Right cardiac atrium (tissue), 5 donors: ENCODE measurements at regions not wholly inside any gene's neighbourhood (a gene's known extent, or its start where the extent isn't known, plus 50 kb on each side); places are given as distances from the start of the nearest gene placed in this dataset.

ENCODE experiments used
- ATAC-seq, 2 donors: fragments of 200-7000 bp; cut with Tn5 transposase; one replicate each; pipeline versions ENCODE4 v1.8.0 to v1.9.1; 2020; ENCODE audit warnings: moderate library complexity in 2 of 2, mild to moderate bottlenecking in 1 of 2
- DNase-seq, 3 donors: peaks; one replicate each; pipeline ENCODE4 v3.0.0-alpha.2; 2020
- H3K27ac ChIP-seq: one replicate; pipeline ENCODE4 v1.5.1; 2013; ENCODE audit warnings: mild to moderate bottlenecking, low read length, control low read depth, moderate library complexity
- H3K27me3 ChIP-seq: one replicate; pipeline ENCODE4 v1.6.1; 2013; ENCODE audit not compliant: control insufficient read depth, insufficient read depth
- H3K4me1 ChIP-seq: one replicate; pipeline ENCODE4 v1.6.1; 2013; ENCODE audit warnings: low read length; ENCODE audit not compliant: control insufficient read depth, insufficient read depth
- H3K4me3 ChIP-seq: one replicate; pipeline ENCODE4 v1.5.1; 2013; ENCODE audit warnings: low read length, control low read depth
- H3K9me3 ChIP-seq: one replicate; pipeline ENCODE4 v1.6.1; 2013; ENCODE audit warnings: low read length; ENCODE audit not compliant: control insufficient read depth
- WGBS: extraction: QIAGEN DNeasy Blood & Tissue Kit; methylation state at CpG from one replicate; pipeline ENCODE4 v1.1.7; 2013; 5-methylcytosine and 5-hydroxymethylcytosine counted together
- intact Hi-C, 4 donors: fragments of 100-400 bp; cut with DNase I; formaldehyde crosslinking; loops; one replicate each; pipeline versions ENCODE4 v1.11.0 to v1.14.0; 2022 to 2023
- donor health status: healthy with polysubstance abuse.
- donor health status: DM: no; HTN: yes; CAD: no.
- donor health status: DM: no; HTN: no; CAD: no.
- donor health status: DM: no; HTN: yes; CAD: no; lungs with severe emphysema.
- donor health status: DM: yes; HTN: yes; CAD: no.

GRCh38 chr5:3068401-3068800 lies 316.9 kb upstream of the IRX2 start:
- DNase-seq (no peak), ATAC-seq (no peak)
- H3K27me3 ChIP-seq = no peaks in the 10 kb centered on the region
- no peaks in the 10 kb centered on the region for H3K4me1 ChIP-seq
- H3K4me3 ChIP-seq = no peak overlapping the region
- H3K9me3 ChIP-seq = peaks cover 6% of the 10 kb centered on the region
- no peak overlapping the region for H3K27ac ChIP-seq
- intact Hi-C loops = no loop called here
- 19% methylated on average over 5 of the region's 5 CpGs for WGBS

GRCh38 chr5:3060283-3060682 lies 308.8 kb upstream of the IRX2 start:
- intact Hi-C loops = no loop called here
- ATAC-seq (no peak), DNase-seq (no peak)
- H3K9me3 ChIP-seq = peaks cover 7% of the 10 kb centered on the region
- no peak overlapping the region for H3K27ac ChIP-seq
- no peaks in the 10 kb centered on the region for H3K4me1 ChIP-seq
- H3K4me3 ChIP-seq = no peak overlapping the region
- WGBS = 92% methylated on average over 2 of the region's 2 CpGs
- no peaks in the 10 kb centered on the region for H3K27me3 ChIP-seq

GRCh38 chr5:3059488-3059887 lies 308.0 kb upstream of the IRX2 start:
- Histone ChIP-seq H3K9me3 (peaks cover 7% of the 10 kb centered on the region), H3K4me1 (no peaks in the 10 kb centered on the region), H3K27me3 (no peaks in the 10 kb centered on the region), H3K27ac (no peak overlapping the region), H3K4me3 (no peak overlapping the region)
- intact Hi-C loops = no loop called here
- DNase-seq = no peak
- no peak for ATAC-seq
- 61% methylated on average over 9 of the region's 9 CpGs for whole genome bisulfite sequencing

GRCh38 chr5:3058942-3059341 lies 307.5 kb upstream of the IRX2 start:
- no peak for DNase-seq
- Histone ChIP-seq H3K9me3 (peaks cover 7% of the 10 kb centered on the region), H3K27ac (no peak overlapping the region), H3K27me3 (no peaks in the 10 kb centered on the region), H3K4me3 (no peak overlapping the region), H3K4me1 (no peaks in the 10 kb centered on the region)
- ATAC-seq = no peak
- 44% methylated on average over 17 of the region's 17 CpGs for WGBS
- intact Hi-C loops = no loop called here

- H3K4me3 ChIP-seq = no peak overlapping the region
- H3K4me1 ChIP-seq = no peaks in the 10 kb centered on the region
- DNase-seq (no peak), ATAC-seq (no peak)
- H3K9me3 ChIP-seq = peaks cover 6% of the 10 kb centered on the region
- 31% methylated on average over 10 of the region's 10 CpGs for WGBS
- intact Hi-C loops = no loop called here
- H3K27me3 ChIP-seq = no peaks in the 10 kb centered on the region
- no peak overlapping the region for H3K27ac ChIP-seq
Observed at GRCh38 chr5:3056866-3057265, 305.4 kb upstream of the IRX2 start.

GRCh38 chr5:3051400-3051799 lies 299.9 kb upstream of the IRX2 start:
- Histone ChIP-seq H3K4me1 (no peaks in the 10 kb centered on the region), H3K9me3 (no peaks in the 10 kb centered on the region), H3K27me3 (no peaks in the 10 kb centered on the region), H3K4me3 (no peak overlapping the region), H3K27ac (no peak overlapping the region)
- DNase-seq (no peak), ATAC-seq (no peak)
- intact Hi-C loops = no loop called here
- WGBS = 87% methylated on average over 16 of the region's 16 CpGs

GRCh38 chr5:3050863-3051262 lies 299.4 kb upstream of the IRX2 start:
- H3K9me3 ChIP-seq = no peaks in the 10 kb centered on the region
- intact Hi-C loops = no loop called here
- H3K27me3 ChIP-seq = no peaks in the 10 kb centered on the region
- no peak for ATAC-seq
- DNase-seq = no peak
- H3K27ac ChIP-seq = no peak overlapping the region
- WGBS = 89% methylated on average over 13 of the region's 13 CpGs
- no peak overlapping the region for H3K4me3 ChIP-seq
- H3K4me1 ChIP-seq = no peaks in the 10 kb centered on the region

- no peaks in the 10 kb centered on the region for H3K27me3 ChIP-seq
- intact Hi-C loops = no loop called here
- H3K4me3 ChIP-seq = no peak overlapping the region
- no peak overlapping the region for H3K27ac ChIP-seq
- H3K9me3 ChIP-seq = peaks cover 1% of the 10 kb centered on the region
- WGBS = 78% methylated on average over 11 of the region's 11 CpGs
- ATAC-seq (no peak), DNase-seq (no peak)
- no peaks in the 10 kb centered on the region for H3K4me1 ChIP-seq
Observed at GRCh38 chr5:3049261-3049660, 297.8 kb upstream of the IRX2 start.

- no peak overlapping the region for H3K27ac ChIP-seq
- intact Hi-C loops = no loop called here
- ATAC-seq (no peak), DNase-seq (no peak)
- WGBS = 85% methylated on average over 8 of the region's 8 CpGs
- peaks cover 4% of the 10 kb centered on the region for H3K9me3 ChIP-seq
- no peak overlapping the region for H3K4me3 ChIP-seq
- H3K27me3 ChIP-seq = no peaks in the 10 kb centered on the region
- H3K4me1 ChIP-seq = no peaks in the 10 kb centered on the region
Observed at GRCh38 chr5:3047212-3047774, 295.8 kb upstream of the IRX2 start.

- Histone ChIP-seq H3K4me3 (no peak overlapping the region), H3K9me3 (peaks cover 4% of the 10 kb centered on the region), H3K27me3 (no peaks in the 10 kb centered on the region), H3K4me1 (no peaks in the 10 kb centered on the region), H3K27ac (no peak overlapping the region)
- no peak for ATAC-seq
- intact Hi-C loops = no loop called here
- no peak for DNase-seq
Observed at GRCh38 chr5:3043600-3043999, 292.1 kb upstream of the IRX2 start.

- ATAC-seq (no peak), DNase-seq (no peak)
- Histone ChIP-seq H3K27ac (no peak overlapping the region), H3K9me3 (peaks cover 5% of the 10 kb centered on the region), H3K4me3 (no peak overlapping the region), H3K27me3 (no peaks in the 10 kb centered on the region), H3K4me1 (no peaks in the 10 kb centered on the region)
- intact Hi-C loops = no loop called here
- 70% methylated on average over 4 of the region's 4 CpGs for WGBS
Observed at GRCh38 chr5:3041001-3041400, 289.5 kb upstream of the IRX2 start.

- WGBS = 84% methylated on average over 14 of the region's 14 CpGs
- H3K27me3 ChIP-seq = no peaks in the 10 kb centered on the region
- intact Hi-C loops = no loop called here
Observed at GRCh38 chr5:3036041-3036788, 284.7 kb upstream of the IRX2 start.

More at GRCh38 chr5:3036041-3036788, 284.7 kb upstream of the IRX2 start:
- no peak for ATAC-seq
- H3K9me3 ChIP-seq = peaks cover 2% of the 10 kb centered on the region
- no peak overlapping the region for H3K4me3 ChIP-seq
- no peak overlapping the region for H3K27ac ChIP-seq
- H3K4me1 ChIP-seq = no peaks in the 10 kb centered on the region
- DNase-seq = no peak
